Adipocyte (in vitro differentiated cells): ENCODE measurements at regions not wholly inside any gene's neighbourhood (a gene's known extent, or its start where the extent isn't known, plus 50 kb on each side); places are given as distances from the start of the nearest gene placed in this dataset.

ENCODE experiments used
- DNase-seq: peaks from one replicate; pipeline ENCODE4 v3.0.0-alpha.2; 2015; ENCODE audit warnings: low read depth
- H3K27me3 ChIP-seq: replicated peaks from 2 replicates; pipeline ENCODE4 v1.7.0; 2013; ENCODE audit warnings: mild to moderate bottlenecking, low read length, moderate library complexity; ENCODE audit not compliant: control insufficient read depth, insufficient read depth
- H3K36me3 ChIP-seq: 2 replicates; pipeline ENCODE4 v1.7.0; 2013; ENCODE audit warnings: low read length, mild to moderate bottlenecking, moderate library complexity; ENCODE audit not compliant: control insufficient read depth, insufficient read depth, severe bottlenecking
- H3K4me1 ChIP-seq: 2 replicates; pipeline ENCODE4 v1.7.0; 2013; ENCODE audit warnings: mild to moderate bottlenecking, low read length, moderate library complexity; ENCODE audit not compliant: control insufficient read depth, insufficient read depth
- H3K4me3 ChIP-seq: 2 replicates; pipeline ENCODE4 v1.7.0; 2013; ENCODE audit warnings: mild to moderate bottlenecking, low read length, moderate library complexity
- H3K9ac ChIP-seq: 2 replicates; pipeline ENCODE4 v1.7.0; 2013; ENCODE audit warnings: mild to moderate bottlenecking, low read length, moderate library complexity
- H3K9me3 ChIP-seq: 2 replicates; pipeline ENCODE4 v1.7.0; 2013; ENCODE audit warnings: mild to moderate bottlenecking, low read length, moderate library complexity; ENCODE audit not compliant: control insufficient read depth

- DNase-seq: no peak
- H3K4me3 ChIP-seq: no peak overlapping the region
- peaks cover 3% of the 10 kb centered on the region for H3K27me3 ChIP-seq
- no peak overlapping the region for H3K9ac ChIP-seq
- peaks cover 5% of the 10 kb centered on the region for H3K4me1 ChIP-seq
- no peaks in the 10 kb centered on the region for H3K9me3 ChIP-seq
- no peaks in the 10 kb centered on the region for H3K36me3 ChIP-seq
Observed at GRCh38 chr2:198268519-198268918, 464.1 kb downstream of the PLCL1 start.

DNA sequence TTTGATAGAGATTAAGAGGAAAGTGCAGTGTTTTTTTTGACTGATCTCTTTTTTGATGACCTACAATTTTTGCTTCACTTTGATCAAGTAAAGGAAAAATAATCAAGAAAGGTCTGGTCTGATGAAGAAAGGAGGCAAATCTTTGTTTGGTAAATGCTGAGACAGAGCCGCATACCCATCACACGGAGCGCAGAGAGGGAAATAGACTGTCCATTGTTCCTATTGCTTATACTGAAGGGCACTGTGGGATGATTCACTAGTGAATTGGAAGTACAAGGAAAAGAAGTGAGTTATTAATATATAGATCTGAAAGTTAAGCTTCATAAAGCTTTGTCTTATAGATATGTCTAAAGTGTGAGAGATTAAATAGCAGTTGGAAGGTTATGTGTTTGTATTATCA lies 455.1 kb downstream of the PLCL1 start:
- H3K4me1 ChIP-seq: no peaks in the 10 kb centered on the region
- no peak overlapping the region for H3K4me3 ChIP-seq
- H3K36me3 ChIP-seq: no peaks in the 10 kb centered on the region
- no peak overlapping the region for H3K9ac ChIP-seq
- no peaks in the 10 kb centered on the region for H3K9me3 ChIP-seq
- no peak for DNase-seq
- H3K27me3 ChIP-seq: peaks cover 5% of the 10 kb centered on the region

DNA sequence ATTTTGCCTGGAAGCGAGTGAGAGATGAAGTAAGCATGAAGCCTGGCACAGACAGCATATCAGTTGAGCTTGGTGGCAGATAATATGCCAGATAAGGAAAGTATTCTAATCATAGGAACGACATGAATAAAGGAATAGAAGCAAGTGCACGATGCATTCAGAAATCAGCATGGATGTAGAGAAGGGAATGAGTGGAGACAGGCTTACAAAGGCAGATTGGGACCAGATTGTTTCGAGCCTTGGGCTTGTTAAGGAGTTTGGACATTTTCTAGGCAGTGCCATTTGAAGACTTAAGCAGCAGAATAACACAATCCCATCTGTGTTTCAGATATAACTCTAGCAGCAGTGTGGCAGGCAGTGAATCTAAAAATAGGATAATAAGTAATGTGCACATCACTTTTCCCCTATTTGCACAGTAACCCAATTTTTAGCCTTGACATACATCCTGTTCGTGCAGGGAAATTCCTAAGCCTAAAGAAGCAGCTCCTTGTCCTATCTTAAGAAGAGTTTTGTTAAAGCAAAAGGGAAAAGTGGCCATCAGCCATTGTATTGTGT lies 450.2 kb downstream of the PLCL1 start:
- no peaks in the 10 kb centered on the region for H3K4me1 ChIP-seq
- no peak overlapping the region for H3K9ac ChIP-seq
- H3K9me3 ChIP-seq: no peaks in the 10 kb centered on the region
- H3K36me3 ChIP-seq: no peaks in the 10 kb centered on the region
- DNase-seq: no peak
- no peak overlapping the region for H3K4me3 ChIP-seq
- peaks cover 5% of the 10 kb centered on the region for H3K27me3 ChIP-seq

DNA sequence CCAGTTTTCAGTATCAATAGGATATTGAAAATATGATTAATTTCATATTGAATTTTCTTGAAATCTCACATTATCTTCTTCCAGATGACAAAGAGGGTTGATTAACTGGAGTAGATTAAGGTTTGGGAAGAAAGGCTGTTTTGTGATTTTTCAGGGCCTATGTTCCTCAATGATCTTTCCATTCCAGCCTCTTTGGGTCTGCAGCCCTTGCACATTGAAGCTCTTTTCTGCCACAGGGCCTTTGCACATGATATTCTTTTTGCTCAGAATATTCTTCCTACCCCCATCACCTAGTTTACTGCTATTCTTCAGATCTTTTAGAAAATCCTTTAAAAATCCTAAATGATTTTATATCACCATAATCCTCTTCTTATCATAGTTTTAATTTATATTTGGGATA lies 449.6 kb downstream of the PLCL1 start:
- no peaks in the 10 kb centered on the region for H3K4me1 ChIP-seq
- no peaks in the 10 kb centered on the region for H3K36me3 ChIP-seq
- H3K9ac ChIP-seq: no peak overlapping the region
- no peak overlapping the region for H3K4me3 ChIP-seq
- peaks cover 3% of the 10 kb centered on the region for H3K27me3 ChIP-seq
- no peaks in the 10 kb centered on the region for H3K9me3 ChIP-seq
- DNase-seq: no peak

GRCh38 chr2:198252472-198252871 lies 448.1 kb downstream of the PLCL1 start:
- Histone ChIP-seq H3K9ac (no peak overlapping the region), H3K36me3 (no peaks in the 10 kb centered on the region), H3K4me1 (no peaks in the 10 kb centered on the region), H3K9me3 (no peaks in the 10 kb centered on the region), H3K4me3 (no peak overlapping the region), H3K27me3 (peaks cover 3% of the 10 kb centered on the region)
- DNase-seq: no peak

GRCh38 chr2:198242093-198242492 lies 437.7 kb downstream of the PLCL1 start:
- H3K4me3 ChIP-seq: no peak overlapping the region
- H3K9me3 ChIP-seq: no peaks in the 10 kb centered on the region
- H3K36me3 ChIP-seq: no peaks in the 10 kb centered on the region
- no peak for DNase-seq
- peaks cover 4% of the 10 kb centered on the region for H3K27me3 ChIP-seq
- no peaks in the 10 kb centered on the region for H3K4me1 ChIP-seq
- H3K9ac ChIP-seq: no peak overlapping the region

DNA sequence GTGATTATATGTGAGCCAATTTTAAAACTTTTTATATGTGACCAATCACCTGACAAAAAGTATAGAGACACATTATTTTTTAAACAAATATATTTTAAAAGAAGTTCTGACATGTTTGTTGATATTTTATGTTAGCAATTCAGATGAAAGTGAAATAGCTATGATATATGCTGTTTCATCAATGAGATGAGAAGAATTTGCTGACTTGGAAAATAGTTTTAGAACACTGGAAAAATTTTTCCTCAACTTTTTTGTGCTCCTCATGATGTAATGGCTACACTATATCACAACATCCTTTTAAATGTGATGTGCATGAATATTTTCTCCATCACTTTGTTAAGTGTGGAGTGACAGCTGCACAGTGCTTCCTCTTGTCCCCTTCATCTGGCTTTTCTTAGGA lies 434.0 kb downstream of the PLCL1 start:
- no peaks in the 10 kb centered on the region for H3K4me1 ChIP-seq
- no peaks in the 10 kb centered on the region for H3K9me3 ChIP-seq
- no peak for DNase-seq
- H3K4me3 ChIP-seq: no peak overlapping the region
- H3K36me3 ChIP-seq: no peaks in the 10 kb centered on the region
- H3K9ac ChIP-seq: no peak overlapping the region
- H3K27me3 ChIP-seq: no peaks in the 10 kb centered on the region

DNA sequence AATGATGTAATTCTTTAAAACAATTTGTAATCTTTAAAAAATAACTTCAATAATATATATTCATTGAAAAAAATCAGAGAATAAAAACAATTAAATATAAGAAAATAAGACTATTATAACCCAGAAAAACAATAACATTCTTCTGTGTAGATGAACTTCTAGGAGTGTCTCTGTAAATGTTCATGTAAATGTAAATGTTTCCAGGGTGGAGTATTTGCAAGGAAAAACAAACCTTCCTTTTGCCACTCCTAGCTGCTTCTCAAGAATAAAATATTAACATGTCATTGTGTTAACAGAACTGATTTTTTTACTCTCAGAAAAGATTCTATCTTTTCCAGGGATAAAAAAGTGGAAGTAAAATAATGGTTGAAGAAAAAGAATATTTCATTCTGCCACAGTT lies 431.9 kb downstream of the PLCL1 start:
- Histone ChIP-seq H3K4me1 (no peaks in the 10 kb centered on the region), H3K27me3 (no peaks in the 10 kb centered on the region), H3K4me3 (no peak overlapping the region), H3K36me3 (no peaks in the 10 kb centered on the region), H3K9me3 (no peaks in the 10 kb centered on the region), H3K9ac (no peak overlapping the region)
- no peak for DNase-seq

- Histone ChIP-seq H3K9ac (no peak overlapping the region), H3K27me3 (no peaks in the 10 kb centered on the region), H3K4me3 (no peak overlapping the region), H3K36me3 (no peaks in the 10 kb centered on the region), H3K4me1 (no peaks in the 10 kb centered on the region), H3K9me3 (no peaks in the 10 kb centered on the region)
- no peak for DNase-seq
Observed at GRCh38 chr2:198232281-198232680, 427.9 kb downstream of the PLCL1 start.

GRCh38 chr2:198231562-198231961 lies 427.2 kb downstream of the PLCL1 start:
- Histone ChIP-seq H3K4me3 (no peak overlapping the region), H3K36me3 (no peaks in the 10 kb centered on the region), H3K9ac (no peak overlapping the region), H3K9me3 (no peaks in the 10 kb centered on the region), H3K4me1 (no peaks in the 10 kb centered on the region), H3K27me3 (no peaks in the 10 kb centered on the region)
- no peak for DNase-seq

GRCh38 chr2:198220763-198221610 lies 416.6 kb downstream of the PLCL1 start:
- Histone ChIP-seq H3K4me3 (no peak overlapping the region), H3K4me1 (peaks cover 5% of the 10 kb centered on the region), H3K36me3 (no peaks in the 10 kb centered on the region), H3K27me3 (no peaks in the 10 kb centered on the region), H3K9ac (no peak overlapping the region), H3K9me3 (no peaks in the 10 kb centered on the region)
- DNase-seq: no peak
